HCT116 (cell line): ENCODE measurements at regions not wholly inside any gene's neighbourhood (a gene's known extent, or its start where the extent isn't known, plus 50 kb on each side); places are given as distances from the start of the nearest gene placed in this dataset.

Experiments used
- ATAC-seq: fragments of 200-7000 bp; cut with Tn5 transposase; 2 replicates; pipeline ENCODE4 v1.9.1; 2020; ENCODE audit warnings: mild to moderate bottlenecking, moderate library complexity
- BruUV-seq: library from RNA; stranded (reverse); fragments of 400-500 nt; replicated peaks from 2 replicates; lab custom pipeline; 2021; lab: Mats Ljungman, UMichigan
- CTCF ChIA-PET: fragments of 300-600 bp; sonication (Branson Sonifier 250); formaldehyde crosslinking; loops from one replicate; lab custom pipeline; 2021; ENCODE audit warnings: antibody characterized with exemption; lab: Charles Lee
- POLR2A ChIA-PET: fragments of 300-600, 350-600 bp; sonication (Branson Sonifier 250); formaldehyde crosslinking; loops from one replicate; lab custom pipeline; 2021; ENCODE audit warnings: antibody characterized with exemption; lab: Charles Lee
- RAD21 ChIA-PET, 2 experiments: fragments of 300-600 bp; sonication (Branson Sonifier 250); formaldehyde crosslinking; loops; one replicate each; lab custom pipeline; 2023; ENCODE audit warnings: low total read pairs in 2 of 2; ENCODE audit not compliant: uncharacterized antibody in 2 of 2, unreplicated experiment in 2 of 2, low non-redundant PET in 1 of 2; lab: Charles Lee
- DNase-seq: peaks from one replicate; pipeline ENCODE4 v3.0.0-alpha.2; 2010; ENCODE audit warnings: low read depth, low spot score
- H2AFZ ChIP-seq: fragments of 200-600 bp; shearing (Covaris generic), sonication (generic); 2 replicates; pipeline ENCODE4 v1.6.1; 2017; ENCODE audit warnings: low read depth, mixed run types, mixed read lengths, antibody characterized with exemption, low read length; ENCODE audit not compliant: poor library complexity, severe bottlenecking
- H3K27ac ChIP-seq: 2 replicates; pipeline ENCODE4 v1.5.1; 2012; ENCODE audit warnings: low read depth, low read length
- H3K27me3 ChIP-seq: fragments of 200-600 bp; sonication (generic); 2 replicates; pipeline ENCODE4 v1.6.1; 2016; ENCODE audit warnings: mixed run types, low read length, mixed read lengths; ENCODE audit not compliant: insufficient read depth
- H3K36me3 ChIP-seq, 2 experiments: fragments of 200-500 bp in 1 of 2; fragments of 200-600 bp in 1 of 2; sonication (Bioruptor generic) in 1 of 2; sonication (generic) in 1 of 2; 2 replicates each; pipeline versions ENCODE4 v1.5.1 to v1.6.1; 2014 to 2016; ENCODE audit warnings: low read length in 2 of 2, inconsistent platforms in 1 of 2, mixed read lengths in 1 of 2, mixed run types in 1 of 2; ENCODE audit not compliant: insufficient read depth in 2 of 2, control insufficient read depth in 1 of 2
- H3K4me1 ChIP-seq, 2 experiments: fragments of 200-600 bp in 1 of 2; sonication (generic) in 1 of 2; 2 replicates each; pipeline versions ENCODE4 v1.5.1 to v1.6.1; 2012 to 2017; ENCODE audit warnings: low read length in 2 of 2, inconsistent platforms in 1 of 2, mild to moderate bottlenecking in 1 of 2, mixed read lengths in 1 of 2, mixed run types in 1 of 2, moderate library complexity in 1 of 2; ENCODE audit not compliant: insufficient read depth in 2 of 2, control insufficient read depth in 1 of 2
- H3K4me2 ChIP-seq: fragments of 200-600 bp; sonication (generic); 2 replicates; pipeline ENCODE4 v1.6.1; 2017; ENCODE audit warnings: mixed run types, low read length, mixed read lengths
- H3K4me3 ChIP-seq, 2 experiments: fragments of 200-600 bp in 1 of 2; sonication (generic) in 1 of 2; replicated peaks in 1 of 2; 2 replicates each; pipeline ENCODE4 v1.5.1; 2011 to 2016; ENCODE audit warnings: low read length in 2 of 2, control low read depth in 1 of 2, low read depth in 1 of 2, mild to moderate bottlenecking in 1 of 2, mixed read lengths in 1 of 2, mixed run types in 1 of 2
- H3K79me2 ChIP-seq: fragments of 200-600 bp; sonication (generic); 2 replicates; pipeline ENCODE4 v1.6.1; 2017; ENCODE audit warnings: mild to moderate bottlenecking, mixed run types, low read length, moderate library complexity, mixed read lengths; ENCODE audit not compliant: insufficient read depth
- H3K9ac ChIP-seq: fragments of 200-600 bp; sonication (generic); 2 replicates; pipeline ENCODE4 v1.6.1; 2016; ENCODE audit warnings: low read length, mixed read lengths
- H3K9me2 ChIP-seq: fragments of 200-600 bp; sonication (generic), shearing (Covaris generic); 2 replicates; pipeline ENCODE4 v1.6.1; 2017; ENCODE audit warnings: mixed run types, mild to moderate bottlenecking, moderate library complexity; ENCODE audit not compliant: insufficient read depth
- H3K9me3 ChIP-seq, 2 experiments: fragments of 200-500 bp in 1 of 2; fragments of 200-600 bp in 1 of 2; sonication (Bioruptor generic) in 1 of 2; sonication (generic) in 1 of 2; 2 replicates each; pipeline ENCODE4 v1.6.1; 2014 to 2017; ENCODE audit warnings: low read length in 2 of 2, mixed read lengths in 2 of 2, inconsistent platforms in 1 of 2, low read depth in 1 of 2, mild to moderate bottlenecking in 1 of 2, mixed run types in 1 of 2, moderate library complexity in 1 of 2; ENCODE audit not compliant: control insufficient read depth in 1 of 2, insufficient read depth in 1 of 2
- H4K20me1 ChIP-seq: fragments of 200-600 bp; sonication (generic), shearing (Covaris generic); 2 replicates; pipeline ENCODE4 v1.6.1; 2017; ENCODE audit warnings: mixed run types, mild to moderate bottlenecking, moderate library complexity; ENCODE audit not compliant: insufficient read depth
- CBX3 ChIP-seq: IDR thresholded peaks from 2 replicates; pipeline ENCODE4 v1.6.1; 2012; ENCODE audit warnings: low read depth
- CEBPB ChIP-seq: IDR thresholded peaks from 2 replicates; pipeline ENCODE4 v1.6.1; 2012; ENCODE audit warnings: low read depth
- EGR1 ChIP-seq: IDR thresholded peaks from 2 replicates; pipeline ENCODE4 v1.6.1; 2012; ENCODE audit warnings: low read depth
- ELF1 ChIP-seq: IDR thresholded peaks from 2 replicates; pipeline ENCODE4 v1.6.1; 2012; ENCODE audit warnings: low read depth, borderline replicate concordance
- EZH2 ChIP-seq: fragments of 200-600 bp; sonication (generic); IDR thresholded peaks from 2 replicates; pipeline ENCODE4 v1.6.1; 2017; ENCODE audit warnings: antibody characterized with exemption, mixed run types
- JUND ChIP-seq: IDR thresholded peaks from 2 replicates; pipeline ENCODE4 v1.6.1; 2012
- MAX ChIP-seq: IDR thresholded peaks from 2 replicates; pipeline ENCODE4 v1.6.1; 2012
- RAD21 ChIP-seq: IDR thresholded peaks from 2 replicates; pipeline ENCODE4 v1.6.1; 2012; ENCODE audit warnings: low read depth, mild to moderate bottlenecking
- SP1 ChIP-seq: IDR thresholded peaks from 2 replicates; pipeline ENCODE4 v1.6.1; 2012; ENCODE audit warnings: low read depth
- YY1 ChIP-seq: IDR thresholded peaks from 2 replicates; pipeline ENCODE4 v1.6.1; 2011; ENCODE audit warnings: low read length, low read depth, moderate library complexity, mild to moderate bottlenecking; ENCODE audit not compliant: insufficient replicate concordance; ENCODE audit errors: extremely low read depth
- ZFX ChIP-seq: fragments of 450-650 bp; IDR thresholded peaks from 2 replicates; pipeline ENCODE4 v1.6.1; 2017
- ZNF274 ChIP-seq: fragments of 200-500 bp; sonication (Bioruptor generic); IDR thresholded peaks from 2 replicates; pipeline ENCODE4 v1.6.1; 2014; ENCODE audit warnings: mild to moderate bottlenecking, low read depth, low read length, inconsistent platforms
- intact Hi-C: fragments of 100-400 bp; cut with micrococcal nuclease; formaldehyde crosslinking; loops from 2 replicates; pipeline ENCODE4 v1.10.0; 2022
- TF ChIP-seq, protein P1 (sequence below): IDR thresholded peaks from 2 replicates; pipeline ENCODE4 v1.6.1; 2012

DNA sequence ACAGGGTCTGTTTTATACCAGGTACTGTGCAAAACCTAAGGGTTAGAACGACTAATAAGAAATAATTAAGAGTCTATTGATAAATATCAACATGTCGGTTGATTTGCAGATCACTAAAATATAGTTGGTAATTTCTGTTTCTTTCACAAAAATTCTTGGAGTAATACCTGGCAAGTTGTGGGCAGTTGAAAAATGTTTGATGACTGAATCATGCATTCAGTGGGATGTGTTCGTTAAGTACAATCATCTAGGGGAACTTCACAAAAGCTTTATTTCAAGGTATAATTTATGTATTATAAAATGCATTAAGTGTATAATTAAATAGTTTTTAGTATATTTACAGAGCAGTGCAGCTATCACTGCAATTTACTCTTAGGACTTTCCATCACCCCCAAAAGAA lies 120.0 kb downstream of the KCNA5 start:
- RAD21 ChIA-PET, result no interaction called here
- Histone ChIP-seq H3K27me3 (no peaks in the 10 kb centered on the region), H3K9me3 (no peaks in the 10 kb centered on the region), H2AFZ (no peak overlapping the region), H4K20me1 (no peaks in the 10 kb centered on the region), H3K36me3 (no peaks in the 10 kb centered on the region), H3K27ac (no peak overlapping the region), H3K4me1 (peaks cover 0 to 19% of the 10 kb centered on the region in 2 experiments; a peak in 2 of 4 replicates), H3K9me2 (no peaks in the 10 kb centered on the region), H3K4me2 (no peak overlapping the region), H3K4me3 (no peak overlapping the region), H3K79me2 (no peaks in the 10 kb centered on the region), H3K9ac (no peak overlapping the region)
- no peak for TF ChIP-seq MAX
- no peak for TF ChIP-seq ZFX
- no peak for TF ChIP-seq EZH2
- no peak for TF ChIP-seq RAD21
- TF ChIP-seq CBX3, result no peak
- TF ChIP-seq, protein P1, sequence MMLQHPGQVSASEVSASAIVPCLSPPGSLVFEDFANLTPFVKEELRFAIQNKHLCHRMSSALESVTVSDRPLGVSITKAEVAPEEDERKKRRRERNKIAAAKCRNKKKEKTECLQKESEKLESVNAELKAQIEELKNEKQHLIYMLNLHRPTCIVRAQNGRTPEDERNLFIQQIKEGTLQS, result no peak
- TF ChIP-seq EGR1, result no peak
- TF ChIP-seq ZNF274, result no peak
- no peak for TF ChIP-seq ELF1
- TF ChIP-seq YY1, result no peak
- no peak for TF ChIP-seq SP1
- TF ChIP-seq CEBPB, result no peak
- TF ChIP-seq JUND, result no peak
- intact Hi-C loops, result no loop called here
- CTCF ChIA-PET, result no interaction called here
- ATAC-seq, result no peak
- no TSS peak for BruUV-seq
- DNase-seq, result no peak
- POLR2A ChIA-PET, result no interaction called here
